Ammon's horn (tissue), 1 donor: ENCODE measurements at regions not wholly inside any gene's neighbourhood (a gene's known extent, or its start where the extent isn't known, plus 50 kb on each side); places are given as distances from the start of the nearest gene placed in this dataset.
"Not testable (repeated sequence)": the region's sequence is repeated elsewhere in the genome, so short reads cannot be mapped to it uniquely, and the experiment has no call there.

ENCODE experiments used
- DNase-seq: peaks from one replicate; pipeline ENCODE4 v3.0.0-alpha.2; 2016; ENCODE audit warnings: low spot score

DNA sequence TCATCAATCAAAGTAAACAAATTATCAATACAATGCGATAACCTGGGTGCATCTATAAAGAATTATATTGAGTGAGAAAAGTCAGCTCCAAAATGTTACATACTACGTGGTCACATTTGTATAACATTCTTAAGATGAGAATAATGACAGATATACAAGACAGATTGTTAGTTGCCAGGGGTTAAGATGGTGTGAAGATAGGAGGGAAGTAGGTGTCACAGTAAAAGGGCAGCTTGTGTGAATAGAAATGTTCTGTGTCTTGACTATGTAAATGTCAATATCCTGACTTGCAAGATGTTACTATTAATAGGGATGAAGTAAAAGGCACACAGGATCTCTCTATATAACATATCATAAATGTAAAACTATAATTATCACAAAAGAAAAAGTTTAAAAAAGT is 611.2 kb upstream of the SPRY2 start:
- DNase-seq = no peak

DNA sequence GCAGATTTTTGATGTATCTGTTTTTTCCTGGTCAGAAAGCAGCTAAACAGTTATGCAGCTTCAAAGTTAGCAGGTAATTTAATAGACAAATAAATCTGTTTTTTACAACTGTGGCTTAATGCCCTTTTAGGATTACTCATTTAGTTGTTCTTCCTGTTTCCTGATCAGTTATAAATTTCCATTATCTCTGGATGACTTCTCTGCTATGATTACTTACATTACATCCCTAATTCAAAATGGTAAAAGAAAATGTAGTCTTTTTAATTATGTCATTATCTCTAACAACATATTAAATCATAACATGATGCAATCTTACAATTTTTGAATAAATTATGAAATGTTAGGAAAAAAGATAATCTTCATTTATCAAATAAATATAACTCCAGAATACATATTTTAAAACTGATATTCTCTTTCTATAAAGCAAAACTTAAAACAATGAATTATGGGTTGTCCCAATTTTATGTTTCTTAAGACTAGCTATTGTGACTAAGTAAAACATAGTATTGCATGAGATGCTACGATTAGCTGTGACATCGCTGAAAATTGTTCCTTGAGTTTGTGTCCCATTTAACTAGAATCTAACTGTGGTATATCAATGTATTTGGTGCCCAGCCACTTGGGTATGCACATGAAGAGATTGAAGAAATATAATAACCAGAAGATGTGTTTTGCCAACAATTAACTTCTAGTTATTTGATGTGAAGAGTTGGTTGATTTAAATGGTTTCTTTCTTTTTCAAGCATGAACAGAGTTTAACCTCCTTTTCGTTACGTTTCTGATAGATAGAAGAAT is 605.3 kb upstream of the SPRY2 start:
- DNase-seq = no peak

DNA sequence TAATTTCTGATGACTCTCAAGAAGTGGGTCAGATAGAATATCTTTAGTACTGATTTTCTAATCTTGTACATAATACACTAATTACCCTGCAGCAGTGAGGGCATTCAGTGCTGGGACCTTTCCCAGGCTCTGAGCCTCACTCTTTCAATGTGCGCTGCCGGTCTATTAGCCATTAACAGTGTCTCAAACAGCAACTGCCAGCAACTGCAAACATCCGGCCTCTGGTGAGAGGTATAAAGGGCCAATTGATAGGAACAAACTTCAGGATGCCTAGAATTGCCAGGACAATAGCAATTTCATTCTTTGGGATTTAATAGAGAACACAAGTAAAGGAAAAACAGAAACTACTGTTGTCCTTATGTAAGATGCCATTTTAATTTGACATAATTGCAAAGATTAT is 604.4 kb upstream of the SPRY2 start:
- DNase-seq = peak; percentile 64

DNA sequence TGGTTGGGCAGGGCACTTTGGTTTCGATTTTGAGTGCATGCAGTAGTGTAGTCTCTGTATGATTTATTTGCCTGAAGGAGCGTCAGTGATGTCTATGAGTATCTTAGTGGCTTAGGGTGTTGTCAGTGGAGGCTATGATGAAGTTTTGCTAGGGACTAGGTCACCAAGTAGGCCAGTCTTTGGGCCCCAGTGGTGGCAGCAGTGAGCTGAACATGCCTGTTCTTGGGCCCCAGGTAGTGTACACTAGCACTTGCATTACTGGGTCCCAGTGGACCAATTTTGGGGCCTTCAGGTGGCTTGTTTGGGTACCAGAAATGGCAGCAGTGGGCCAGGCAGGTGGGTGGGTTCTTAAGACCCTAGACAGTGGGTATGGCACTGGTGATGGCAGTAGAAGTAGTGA is 598.7 kb upstream of the SPRY2 start:
- DNase-seq = no peak

DNA sequence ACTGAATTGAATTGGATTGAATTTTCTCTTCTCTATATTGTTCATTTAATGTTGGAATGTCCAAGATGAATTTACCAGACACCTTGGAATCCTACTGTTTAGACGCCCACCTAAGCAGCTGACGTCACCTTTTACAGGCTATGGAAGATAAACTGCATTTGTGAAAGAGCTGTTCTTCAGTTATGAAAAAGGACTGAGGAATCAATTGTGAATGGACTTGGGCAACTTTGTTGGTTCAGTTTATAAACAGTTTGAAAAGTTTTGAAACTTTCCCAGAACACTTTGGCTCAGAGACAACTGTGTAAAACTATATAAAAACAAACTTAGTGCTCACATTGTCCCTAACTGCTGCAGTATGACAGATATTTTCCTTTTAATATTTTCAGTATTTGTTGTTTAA is 590.8 kb upstream of the SPRY2 start:
- DNase-seq = no peak

DNA sequence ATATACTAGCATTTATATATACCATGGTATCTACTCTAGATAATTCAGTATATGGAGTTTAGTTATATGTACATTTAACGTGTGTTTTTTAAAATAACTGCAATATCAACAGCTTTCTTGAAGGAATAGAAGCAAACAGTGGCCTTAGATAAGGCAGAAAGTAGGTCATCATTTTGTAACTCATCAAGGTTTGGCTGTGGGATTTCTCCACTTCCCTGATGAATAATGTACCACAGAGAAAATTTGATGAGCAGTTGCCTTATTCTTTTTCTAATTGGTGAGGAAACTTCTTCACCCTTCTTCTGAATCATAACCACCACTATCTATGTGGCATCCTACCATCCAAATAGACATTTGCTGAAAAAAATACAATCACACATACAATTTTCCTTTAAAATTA is 590.2 kb upstream of the SPRY2 start:
- no peak for DNase-seq

DNA sequence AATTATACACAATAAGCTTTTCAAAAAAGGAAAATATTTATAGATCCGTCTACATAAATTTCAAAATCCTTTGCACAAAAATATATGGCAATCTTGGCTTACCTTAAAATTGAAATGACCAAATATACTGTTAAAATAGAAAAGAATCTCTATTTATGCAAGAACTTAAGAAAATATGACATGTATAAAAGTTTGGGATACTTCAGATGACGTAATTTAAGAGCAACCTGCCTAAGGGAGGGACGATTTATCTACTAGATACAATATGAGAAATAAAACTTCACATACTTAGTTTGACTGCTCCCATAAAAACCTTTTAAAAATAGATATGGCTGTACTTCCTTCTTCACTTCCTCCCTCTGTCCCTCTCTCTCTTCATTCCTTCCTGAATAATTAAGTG is 587.3 kb upstream of the SPRY2 start:
- no peak for DNase-seq

DNA sequence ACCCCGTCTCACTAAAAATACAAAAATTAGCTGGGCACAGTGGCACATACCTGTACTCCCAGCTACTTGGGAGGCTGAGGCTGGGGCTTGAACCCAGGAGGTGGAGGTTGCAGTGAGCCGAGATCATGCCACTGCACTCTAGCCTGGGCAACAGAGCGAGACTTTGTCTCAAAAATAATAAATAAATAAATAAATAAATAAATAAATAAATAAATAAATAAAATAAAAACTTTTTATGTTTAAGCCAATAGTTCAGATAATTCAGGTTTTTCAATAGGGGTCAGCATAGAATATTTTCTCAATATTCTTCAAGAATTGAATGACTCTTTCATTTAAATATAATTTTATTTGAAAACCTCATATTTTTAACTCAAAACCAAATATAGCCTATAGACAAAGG is 585.1 kb upstream of the SPRY2 start:
- DNase-seq = not testable (repeated sequence)

DNA sequence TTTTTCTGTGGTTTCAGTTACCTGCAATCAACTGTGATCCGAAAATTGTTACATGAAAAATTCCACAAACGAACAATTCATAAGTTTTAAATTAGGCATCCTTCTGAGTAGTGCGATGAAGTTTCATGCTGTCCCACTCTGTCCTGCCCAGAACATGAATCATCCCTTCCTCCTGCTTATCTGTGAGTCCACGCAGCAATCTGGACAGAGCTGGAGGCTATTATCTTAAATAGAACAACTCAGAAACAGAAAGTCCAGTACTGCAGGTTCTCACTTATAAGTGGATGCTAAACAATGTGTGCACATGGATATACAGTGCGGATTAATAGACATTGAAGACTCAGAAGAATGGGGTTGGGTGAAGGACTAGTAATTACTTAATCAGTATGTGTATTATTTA is 583.7 kb upstream of the SPRY2 start:
- DNase-seq = no peak

DNA sequence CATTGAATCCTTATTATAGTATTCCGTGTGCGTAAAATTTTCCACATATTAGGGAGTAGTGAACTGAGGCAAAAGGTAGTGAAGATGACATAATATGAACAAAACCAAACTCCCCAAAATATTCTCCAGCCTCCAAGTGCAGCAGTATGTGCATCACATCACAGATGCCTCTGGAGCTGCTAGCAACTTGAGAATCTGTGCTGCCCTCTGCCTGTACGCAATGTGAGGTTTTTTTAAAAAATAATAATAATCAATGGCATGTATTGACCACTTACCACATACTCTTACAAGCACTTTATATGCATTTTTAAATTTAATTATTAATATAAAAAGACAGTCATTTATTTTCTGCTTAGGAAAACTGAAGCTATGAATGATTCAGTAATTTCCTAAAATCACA is 583.0 kb upstream of the SPRY2 start:
- peak; percentile 15 for DNase-seq

DNA sequence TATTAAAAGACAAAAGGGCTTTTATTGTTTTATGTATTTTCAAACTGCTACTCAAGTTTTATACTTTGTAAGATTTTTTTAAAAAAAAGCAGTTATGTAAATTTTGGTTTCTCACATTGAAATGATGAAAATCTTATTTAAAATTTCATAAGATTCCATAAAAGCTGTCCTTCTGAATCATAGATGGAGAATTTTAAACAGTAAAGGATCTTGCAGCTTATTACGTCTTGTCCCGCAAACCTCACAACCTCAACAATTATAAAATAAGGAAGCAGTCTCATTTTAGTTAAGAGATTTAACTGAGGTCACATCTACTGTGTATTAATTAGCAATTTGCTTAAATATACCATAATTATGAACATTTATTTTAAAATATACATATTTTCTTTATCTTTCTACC is 581.0 kb upstream of the SPRY2 start:
- no peak for DNase-seq

DNA sequence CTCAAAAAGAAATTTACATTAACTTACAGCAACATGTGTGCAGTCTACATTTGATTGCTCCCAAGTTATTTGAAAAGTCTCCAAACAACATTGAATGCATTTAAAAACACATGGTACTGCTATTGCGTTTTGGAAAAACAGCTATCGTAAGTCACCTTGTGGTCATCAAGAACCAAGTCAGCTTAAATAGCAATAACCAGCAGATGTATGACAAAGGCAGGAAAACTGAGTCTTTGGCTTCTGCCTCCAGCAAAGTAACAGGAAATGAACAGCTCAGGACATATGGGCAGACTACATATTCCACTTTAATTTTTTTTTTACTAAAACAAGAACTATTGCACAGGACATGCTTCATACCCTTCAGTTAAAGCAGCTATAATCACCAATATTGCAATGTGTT is 580.6 kb upstream of the SPRY2 start:
- DNase-seq = no peak

DNA sequence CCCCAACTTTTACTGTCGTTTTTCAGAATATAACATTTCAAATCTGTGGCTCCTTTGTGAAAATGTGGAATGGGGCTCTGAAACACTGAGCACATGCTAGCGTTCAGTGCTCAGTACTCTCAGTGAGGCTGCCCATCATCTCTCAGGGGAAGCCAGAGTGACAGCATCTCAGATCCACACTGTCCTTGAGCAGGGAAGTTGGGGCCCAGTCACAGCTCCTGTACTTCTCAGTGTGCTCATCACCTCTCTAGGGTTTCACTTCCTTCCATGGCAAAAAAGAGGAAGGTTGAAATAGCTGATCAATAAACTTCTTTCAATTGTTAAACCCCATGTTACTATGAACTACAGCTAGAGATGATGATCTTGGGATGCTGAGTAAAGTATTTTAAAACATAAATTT is 565.9 kb upstream of the SPRY2 start:
- no peak for DNase-seq

DNA sequence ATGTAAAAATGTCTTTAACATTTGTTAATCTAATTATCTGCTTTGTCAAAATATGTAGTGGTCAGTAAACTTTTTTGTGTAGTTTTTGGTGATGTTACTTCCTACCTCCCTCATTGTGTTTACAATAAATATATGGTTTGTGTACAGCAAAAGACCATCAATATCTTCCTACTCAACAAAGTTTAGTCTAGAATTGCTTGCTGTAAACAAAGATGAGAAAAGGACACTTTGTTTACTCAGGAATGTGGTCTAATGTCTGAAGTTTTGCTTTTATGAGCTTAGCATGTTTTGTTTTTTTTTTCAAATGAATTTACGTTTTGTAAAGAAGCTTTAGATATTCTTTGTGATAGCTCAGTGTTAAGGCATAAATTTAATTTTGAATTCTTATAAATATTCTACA is 563.5 kb upstream of the SPRY2 start:
- DNase-seq = no peak

DNA sequence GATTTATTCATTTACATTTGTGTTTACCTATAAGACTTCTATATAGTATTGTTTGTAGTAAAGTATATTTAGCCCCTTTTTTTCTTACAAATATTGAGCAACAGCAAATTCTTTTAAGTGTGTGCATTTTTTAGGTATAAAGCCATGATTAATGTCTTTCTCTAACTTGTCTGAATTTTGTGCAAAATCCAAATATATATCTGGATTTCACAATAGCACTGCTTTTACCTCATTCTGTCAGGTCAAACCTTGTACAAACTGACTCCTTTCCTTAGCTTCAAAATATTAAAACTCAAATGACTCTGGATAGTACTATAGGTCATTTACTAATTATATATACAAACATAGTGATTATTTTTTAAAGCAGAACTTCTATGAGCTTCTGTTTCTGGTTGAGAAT is 563.0 kb upstream of the SPRY2 start:
- no peak for DNase-seq

DNA sequence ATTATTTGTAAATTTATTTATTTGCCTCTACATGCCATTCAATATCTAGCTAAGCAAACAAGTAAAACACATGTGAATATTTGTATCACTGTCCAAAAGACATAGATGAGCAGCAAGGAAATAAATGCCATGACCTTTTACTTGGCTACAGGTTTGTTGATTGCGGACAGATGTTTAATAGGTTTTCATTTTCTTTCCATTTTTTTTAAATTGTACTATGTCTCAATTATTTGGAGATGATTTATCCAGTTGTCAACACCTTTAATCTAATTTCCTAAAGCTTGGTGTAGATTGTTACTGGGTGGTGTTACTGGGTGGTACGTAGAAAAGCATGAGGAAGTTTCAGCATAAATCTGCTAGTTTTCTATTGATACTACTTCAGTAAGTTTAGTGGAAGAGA is 560.6 kb upstream of the SPRY2 start:
- no peak for DNase-seq

DNA sequence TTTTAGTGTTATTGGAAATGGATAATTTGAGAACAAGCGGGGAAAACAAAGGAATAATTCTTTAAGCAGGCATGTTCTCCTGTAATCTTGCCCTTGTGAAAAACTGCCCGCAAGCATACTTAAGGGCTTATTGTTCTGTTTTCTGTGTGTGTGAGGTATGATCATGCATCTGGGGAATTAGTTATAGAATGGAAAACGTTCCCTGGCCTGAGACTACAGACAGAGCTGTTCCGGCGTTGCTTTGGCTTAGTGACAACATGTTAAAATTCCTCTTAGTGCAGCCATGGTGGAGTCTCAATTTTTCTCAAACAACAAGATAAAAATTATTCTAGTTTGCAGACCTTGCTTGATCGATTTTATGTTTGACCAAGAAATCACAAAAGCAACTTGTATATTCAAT is 560.2 kb upstream of the SPRY2 start:
- DNase-seq = no peak

DNA sequence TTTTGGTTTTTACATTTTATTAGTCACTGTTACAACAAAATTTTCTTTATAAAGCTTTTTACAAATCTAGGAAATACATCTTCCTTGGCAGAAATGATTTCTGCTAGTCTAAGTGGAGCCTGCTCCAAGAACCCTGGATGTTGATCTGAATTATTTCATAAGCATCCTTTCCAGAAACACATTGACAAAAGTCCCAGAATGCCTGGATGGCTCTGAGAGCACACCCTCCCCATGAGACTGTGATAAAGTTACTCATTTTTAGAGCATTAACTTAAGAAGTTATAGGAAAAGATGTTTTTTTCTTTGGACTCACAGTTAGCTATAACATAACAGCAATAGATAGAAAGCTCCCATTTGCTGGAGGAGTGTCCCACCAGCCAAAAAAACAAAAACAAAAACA is 559.6 kb upstream of the SPRY2 start:
- DNase-seq = no peak

DNA sequence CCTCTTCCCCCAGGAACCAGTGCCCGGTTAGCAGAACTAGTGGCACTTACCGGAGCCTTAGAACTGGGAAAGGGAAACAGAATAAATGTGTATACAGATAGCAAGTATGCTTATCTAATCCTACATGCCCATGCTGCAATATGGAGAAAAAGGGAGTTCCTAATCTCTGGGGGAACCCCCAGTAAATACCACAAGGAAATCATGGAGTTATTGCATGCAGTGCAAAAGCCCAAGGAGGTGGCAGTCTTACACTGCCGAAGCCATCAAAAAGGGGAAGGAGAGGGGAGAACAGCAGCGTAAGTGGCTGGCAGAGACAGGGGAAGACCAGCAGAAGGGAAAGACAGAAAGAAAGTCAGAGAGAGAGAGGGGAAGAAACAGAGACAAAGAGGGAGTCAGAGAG is 556.7 kb upstream of the SPRY2 start:
- not testable (repeated sequence) for DNase-seq

DNA sequence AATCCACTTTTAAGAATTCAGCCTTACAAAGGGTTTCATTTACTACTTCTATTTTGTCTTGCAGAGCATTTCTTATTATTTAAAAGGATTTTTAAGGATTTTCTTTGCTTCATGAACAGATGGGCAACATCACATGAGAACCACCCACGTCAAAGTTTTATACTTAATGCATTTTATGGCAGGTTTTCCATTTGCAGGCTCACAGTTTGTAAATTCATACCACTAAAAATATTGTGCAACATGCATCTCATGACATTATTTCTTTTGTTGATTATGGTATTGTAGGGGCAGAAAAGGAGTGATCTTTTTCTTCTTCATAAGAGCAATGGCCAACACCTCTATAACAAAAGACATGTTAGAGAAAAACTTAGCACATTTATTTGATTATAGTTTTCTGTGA is 554.0 kb upstream of the SPRY2 start:
- DNase-seq = no peak

DNA sequence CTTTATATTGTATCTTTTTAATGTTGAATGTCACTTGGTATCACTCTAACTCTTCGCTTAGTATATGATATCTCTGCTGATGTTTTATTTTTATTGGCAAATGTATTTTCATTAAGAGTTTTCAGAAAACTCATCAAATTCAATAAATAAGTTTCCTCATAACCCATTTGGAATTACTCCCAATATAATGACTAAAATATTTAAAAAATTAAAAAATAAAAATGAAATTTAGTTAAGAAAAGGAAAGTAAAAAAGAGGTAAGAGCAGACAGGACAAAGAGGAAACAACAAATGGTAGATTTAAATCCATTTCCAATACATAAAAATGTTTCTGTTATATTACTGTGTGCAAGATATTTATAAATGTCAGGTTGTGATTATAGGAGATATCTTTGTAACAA is 548.9 kb upstream of the SPRY2 start:
- DNase-seq = no peak

DNA sequence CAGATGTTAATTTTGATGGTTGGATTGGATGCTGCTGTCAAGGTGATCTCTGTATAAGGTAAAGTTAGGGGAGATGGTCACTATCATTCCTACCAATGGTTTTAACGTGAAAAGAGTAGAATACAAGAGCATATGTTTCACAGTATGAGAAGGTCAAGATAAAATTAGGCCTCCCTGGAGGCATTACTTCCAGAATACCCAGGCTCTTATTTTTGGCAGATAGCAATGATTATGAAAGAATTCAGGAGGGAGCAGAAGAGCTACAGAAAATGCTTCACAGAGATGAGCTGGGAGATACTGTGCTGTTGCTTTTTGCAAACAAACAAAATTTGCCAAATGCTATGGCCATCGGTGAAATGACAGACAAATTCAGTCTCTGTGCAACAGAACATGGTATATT is 547.5 kb upstream of the SPRY2 start:
- DNase-seq = no peak

DNA sequence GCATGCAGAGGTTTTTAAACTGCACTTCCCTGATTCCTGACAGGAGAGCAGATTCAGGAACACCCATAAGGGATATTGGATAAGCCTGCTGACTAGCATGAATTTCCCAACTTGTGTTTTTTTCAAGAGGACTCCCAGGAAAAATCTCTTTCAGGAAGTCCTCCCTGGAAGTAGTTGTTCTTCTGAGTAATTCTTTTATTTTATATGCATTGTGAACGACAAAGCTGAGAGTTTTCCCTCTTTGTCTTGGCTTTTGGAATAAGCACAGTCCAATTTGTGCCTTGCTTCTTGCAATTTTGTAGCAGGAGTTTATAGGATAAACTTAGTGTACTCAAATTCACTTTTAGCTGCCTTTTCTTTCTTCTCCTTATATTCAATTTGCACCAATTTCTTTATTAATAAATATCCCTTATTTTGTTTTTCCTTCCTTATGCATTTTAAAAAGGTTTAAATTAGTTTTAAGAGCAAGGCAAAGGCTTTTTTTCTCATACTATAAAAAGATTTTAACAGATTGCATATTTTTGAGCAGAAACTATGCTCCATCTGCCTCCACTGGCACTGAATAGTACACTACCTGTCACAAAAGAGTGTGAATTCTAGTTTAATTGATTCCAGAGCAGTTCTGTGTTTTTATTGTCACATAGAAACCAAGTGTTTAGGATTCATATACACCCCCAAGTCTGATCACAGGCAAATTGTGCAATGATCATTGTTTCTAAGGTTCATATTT is 543.3 kb upstream of the SPRY2 start:
- DNase-seq = peak; percentile 14

DNA sequence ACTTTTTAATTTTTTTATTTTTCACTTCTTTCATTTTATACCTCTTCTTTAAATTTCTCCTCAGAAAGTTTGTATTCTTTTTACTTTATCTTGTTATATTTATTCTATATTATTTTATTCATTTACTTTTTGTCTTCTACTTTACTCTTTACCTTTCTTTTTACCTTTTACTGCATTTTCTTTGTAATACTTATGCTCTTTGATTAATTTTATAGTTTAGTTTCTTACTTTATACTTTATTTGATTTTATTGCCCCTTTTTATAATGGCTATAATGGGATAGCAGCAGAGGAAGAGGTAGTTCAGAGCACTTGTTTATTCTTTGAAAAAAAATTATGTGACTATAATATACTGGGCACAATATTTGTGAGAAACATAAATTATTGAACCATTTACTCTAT is 542.6 kb upstream of the SPRY2 start:
- no peak for DNase-seq
